Fibroblast of pulmonary artery (primary cell): ENCODE measurements at regions not wholly inside any gene's neighbourhood (a gene's known extent, or its start where the extent isn't known, plus 50 kb on each side); places are given as distances from the start of the nearest gene placed in this dataset.

Experiments
- DNase-seq: peaks from one replicate; pipeline ENCODE4 v3.0.0-alpha.2; 2010; ENCODE audit warnings: low read depth
- H3K4me3 ChIP-seq: replicated peaks from 2 replicates; pipeline ENCODE4 v1.5.1; 2011; ENCODE audit warnings: low read depth, mild to moderate bottlenecking, control low read depth, low read length, moderate library complexity
- CTCF ChIP-seq: IDR thresholded peaks from 2 replicates; pipeline ENCODE4 v1.5.1; 2011; ENCODE audit warnings: mild to moderate bottlenecking, control low read depth, low read length, inconsistent platforms; ENCODE audit errors: missing control alignments

DNA sequence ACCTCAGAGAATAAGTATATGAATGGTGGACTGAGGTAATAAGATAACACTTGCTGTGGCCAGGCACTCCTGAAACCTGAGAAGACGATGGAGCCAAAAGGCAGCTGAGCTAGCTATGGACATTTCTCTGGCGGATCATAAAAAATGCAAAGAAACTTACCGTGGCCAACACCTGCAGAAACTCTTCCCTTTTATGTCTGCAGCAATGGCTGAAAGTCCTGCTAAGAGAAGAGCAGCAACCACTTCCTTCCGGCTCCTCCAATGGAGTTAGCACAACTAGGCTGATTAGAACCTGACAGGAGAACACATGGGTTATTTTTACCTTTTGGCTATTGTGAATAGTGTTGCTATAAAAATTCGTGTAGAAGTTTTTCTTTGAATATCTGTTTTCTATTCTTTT is 76.0 kb upstream of the MAGEB16 start:
- no peak for DNase-seq
- TF ChIP-seq CTCF = no peak
- H3K4me3 ChIP-seq = no peak overlapping the region

- no peak overlapping the region for H3K4me3 ChIP-seq
- peak; percentile 15 for DNase-seq
- TF ChIP-seq CTCF = peak; percentile 13
Measured at GRCh38 chrX:35726176-35726575, 72.0 kb upstream of the MAGEB16 start.

DNA sequence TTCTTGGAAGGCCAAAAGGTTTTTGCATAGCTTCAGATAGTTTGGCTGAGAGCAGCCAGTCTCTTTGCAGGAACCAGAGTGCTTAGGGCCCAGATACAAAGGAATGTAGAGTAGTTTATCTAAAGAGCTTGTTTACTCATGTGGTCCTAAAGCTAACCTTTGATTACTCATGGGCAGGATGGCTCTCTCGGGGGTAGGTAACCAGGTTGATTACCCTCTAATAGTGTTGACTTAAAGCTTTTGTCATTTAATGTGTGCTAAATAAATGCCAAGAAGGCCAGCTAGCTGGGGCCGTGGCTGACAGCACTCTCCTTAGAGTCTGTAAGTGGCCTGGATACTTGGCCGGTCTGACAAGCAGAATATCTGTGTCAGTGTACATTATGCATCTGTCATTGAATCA is 69.7 kb upstream of the MAGEB16 start:
- no peak for TF ChIP-seq CTCF
- DNase-seq = no peak
- H3K4me3 ChIP-seq = no peak overlapping the region

DNA sequence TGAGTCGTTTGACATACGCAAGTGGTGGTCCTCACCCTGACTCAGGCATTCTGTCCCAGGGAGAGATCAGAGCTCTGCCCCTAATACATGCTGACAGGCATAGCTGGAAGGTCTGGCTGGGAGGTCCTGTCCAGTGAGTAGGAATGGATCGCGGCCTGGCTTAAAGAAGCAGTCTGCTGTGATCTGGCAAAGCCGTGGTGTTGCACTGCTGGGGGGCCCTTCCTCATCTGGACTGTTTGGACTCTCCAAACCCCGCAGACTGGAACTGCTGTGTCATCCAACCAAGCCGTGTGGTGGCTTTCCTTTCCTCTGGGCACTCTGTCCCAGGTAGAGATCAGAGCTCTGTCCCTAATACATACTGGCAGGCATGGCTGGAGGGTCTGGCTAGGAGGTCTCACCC is 64.3 kb upstream of the MAGEB16 start:
- H3K4me3 ChIP-seq = no peak overlapping the region
- DNase-seq = no peak
- TF ChIP-seq CTCF = no peak

DNA sequence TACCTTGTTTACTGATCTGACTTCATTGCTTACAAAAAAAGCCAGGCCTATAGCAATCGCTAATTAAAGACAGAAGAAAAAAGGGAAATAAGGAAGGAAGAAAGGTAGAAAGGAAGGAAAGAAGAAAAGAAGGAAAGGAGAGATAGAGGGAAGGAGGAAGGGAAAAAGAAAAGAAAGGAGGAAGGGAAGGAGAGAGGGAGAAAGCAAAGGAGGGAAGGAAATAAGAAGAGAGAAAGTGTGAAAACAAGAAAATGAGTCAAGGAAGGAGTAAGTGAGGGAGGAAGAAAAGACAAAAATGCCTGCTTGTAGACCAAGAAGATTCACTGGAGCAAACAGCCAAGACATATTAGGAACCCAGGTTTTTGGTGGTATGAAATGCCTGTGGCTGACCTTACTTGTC is 57.0 kb upstream of the MAGEB16 start:
- DNase-seq = no peak
- TF ChIP-seq CTCF = no peak
- H3K4me3 ChIP-seq = no peak overlapping the region

- no peak for TF ChIP-seq CTCF
- H3K4me3 ChIP-seq = no peak overlapping the region
- DNase-seq = no peak
Measured at GRCh38 chrX:35743331-35743730, 54.8 kb upstream of the MAGEB16 start.
